K562 (cell line): ENCODE measurements at regions not wholly inside any gene's neighbourhood (a gene's known extent, or its start where the extent isn't known, plus 50 kb on each side); places are given as distances from the start of the nearest gene placed in this dataset.

ENCODE experiments used
- ATAC-seq: fragments of 200-7000 bp; cut with Tn5 transposase; 3 replicates; pipeline ENCODE4 v1.9.1; 2020; ENCODE audit warnings: moderate library complexity
- BruUV-seq: library from RNA; stranded (reverse); fragments of 400-500 nt; replicated peaks from 2 replicates; lab custom pipeline; 2021; lab: Mats Ljungman, UMichigan
- CTCF ChIA-PET: fragments of 300-600 bp; formaldehyde crosslinking; extraction: SDS; loops from one replicate; lab custom pipeline; 2021; ENCODE audit warnings: low intra/inter-chr PET ratio; lab: Yijun Ruan, JAX
- POLR2A ChIA-PET: fragments of 300-600, 350-650 bp; sonication (Branson Sonifier 250); formaldehyde crosslinking; extraction: SDS; loops from one replicate; lab custom pipeline; 2021; ENCODE audit warnings: antibody characterized with exemption, inconsistent platforms; lab: Yijun Ruan, JAX
- DNase-seq, 4 experiments: peaks; one replicate each; pipeline versions ENCODE4 v3.0.0 to v3.0.0-alpha.2; 2011 to 2018; ENCODE audit warnings: low spot score in 3 of 4, mixed read lengths in 3 of 4; ENCODE audit errors: extremely low read depth in 1 of 4
- FAIRE-seq: peaks from 2 replicates; lab custom pipeline; 2011; peaks lifted over from hg19 to GRCh38; lab: Jason Lieb, UNC
- H2AFZ ChIP-seq: 2 replicates; pipeline ENCODE4 v1.6.0; 2011; ENCODE audit warnings: low read depth, low read length, control low read depth, inconsistent platforms
- H3K27ac ChIP-seq: fragments of 200-600 bp; 3 replicates; pipeline ENCODE4 v1.8.0; 2011; ENCODE audit warnings: low read depth, mild to moderate bottlenecking, control low read depth, inconsistent platforms, low read length, moderate library complexity, mixed read lengths; ENCODE audit errors: extremely low read depth
- H3K27me3 ChIP-seq, 2 experiments: fragments of 300-600 bp in 1 of 2; 2 replicates in 1 of 2; 3 replicates in 1 of 2; pipeline versions ENCODE4 v1.6.0 to v1.8.0; 2011; ENCODE audit warnings: inconsistent platforms in 2 of 2, low read length in 2 of 2, mild to moderate bottlenecking in 1 of 2, mixed read lengths in 1 of 2, moderate library complexity in 1 of 2; ENCODE audit not compliant: control insufficient read depth in 2 of 2, insufficient read depth in 2 of 2
- H3K36me3 ChIP-seq: fragments of 300-600 bp; 3 replicates; pipeline ENCODE4 v1.8.0; 2011; ENCODE audit warnings: mild to moderate bottlenecking, low read length, inconsistent platforms; ENCODE audit not compliant: control insufficient read depth, insufficient read depth
- H3K4me1 ChIP-seq, 2 experiments: fragments of 200-600 bp in 1 of 2; replicated peaks in 1 of 2; 2 replicates in 1 of 2; 3 replicates in 1 of 2; pipeline versions ENCODE4 v1.5.1 to v1.8.0; 2011; ENCODE audit warnings: inconsistent platforms in 2 of 2, low read length in 2 of 2, mild to moderate bottlenecking in 1 of 2, mixed read lengths in 1 of 2, moderate library complexity in 1 of 2; ENCODE audit not compliant: control insufficient read depth in 2 of 2, insufficient read depth in 2 of 2
- H3K4me2 ChIP-seq: 2 replicates; pipeline ENCODE4 v1.6.1; 2011; ENCODE audit warnings: low read length, control low read depth, inconsistent platforms, mixed read lengths; ENCODE audit not compliant: insufficient read depth
- H3K4me3 ChIP-seq: fragments of 200-600 bp; sonication (generic), shearing (Covaris generic); 2 replicates; pipeline ENCODE4 v1.5.1; 2016; ENCODE audit warnings: control low read depth, inconsistent platforms
- H3K79me2 ChIP-seq: fragments of 200-600 bp; 3 replicates; pipeline ENCODE4 v1.8.0; 2011; ENCODE audit warnings: low read length, inconsistent platforms; ENCODE audit not compliant: control insufficient read depth, insufficient read depth
- H3K9ac ChIP-seq, 2 experiments: 2 replicates each; pipeline versions ENCODE4 v1.6.0 to v1.6.1; 2011; ENCODE audit warnings: low read depth in 2 of 2, low read length in 2 of 2, control low read depth in 1 of 2, inconsistent platforms in 1 of 2, mild to moderate bottlenecking in 1 of 2, mixed read lengths in 1 of 2; ENCODE audit not compliant: insufficient read depth in 1 of 2
- H3K9me1 ChIP-seq: one replicate; pipeline ENCODE4 v1.6.0; 2011; ENCODE audit warnings: inconsistent platforms, mild to moderate bottlenecking, low read length, moderate library complexity; ENCODE audit not compliant: control insufficient read depth, insufficient read depth
- H3K9me3 ChIP-seq: replicated peaks from 2 replicates; pipeline ENCODE4 v1.5.1; 2011; ENCODE audit warnings: low read depth, low read length, inconsistent platforms; ENCODE audit not compliant: control insufficient read depth, insufficient read depth
- H4K20me1 ChIP-seq: replicated peaks from 2 replicates; pipeline ENCODE4 v1.6.1; 2011; ENCODE audit warnings: low read length, inconsistent platforms, mixed read lengths; ENCODE audit not compliant: control insufficient read depth, insufficient read depth
- ELF1 ChIP-seq: fragments of 200-800 bp; sonication (Bioruptor generic); IDR thresholded peaks from 2 replicates; pipeline ENCODE4 v1.6.1; 2016; ENCODE audit warnings: missing genetic modification characterization, missing compliant biosample characterization
- GABPB1 ChIP-seq: sonication (generic); formaldehyde crosslinking; IDR thresholded peaks from 2 replicates; pipeline ENCODE4 v1.8.0; 2022; ENCODE audit warnings: mild to moderate bottlenecking, missing genetic modification reagents
- MCM3 ChIP-seq: fragments of 450-650 bp; IDR thresholded peaks from 2 replicates; pipeline ENCODE4 v1.6.1; 2016
- NEUROD1 ChIP-seq: fragments of 150-350 bp; IDR thresholded peaks from 2 replicates; pipeline ENCODE4 v1.6.1; 2014; ENCODE audit warnings: borderline replicate concordance, low read length, low read depth; ENCODE audit not compliant: partially characterized antibody
- SRF ChIP-seq, 2 experiments: fragments of 250-450, 450-650 bp in 1 of 2; sonication (Bioruptor Pico) in 1 of 2; sonication (generic) in 1 of 2; formaldehyde crosslinking; IDR thresholded peaks; 2 replicates each; pipeline versions ENCODE4 v1.5.0 to v1.5.1; 2020 to 2022; ENCODE audit warnings: mild to moderate bottlenecking in 1 of 2, missing genetic modification reagents in 1 of 2
- ZC3H8 ChIP-seq: fragments of 450-650 bp; IDR thresholded peaks from 2 replicates; pipeline ENCODE4 v1.6.1; 2017
- ZKSCAN1 ChIP-seq: fragments of 150-350 bp; IDR thresholded peaks from 2 replicates; pipeline ENCODE4 v1.6.1; 2016; ENCODE audit warnings: low read depth, low read length
- ZNF347 ChIP-seq: fragments of 450-650 bp; formaldehyde crosslinking; IDR thresholded peaks from 2 replicates; pipeline ENCODE4 v1.4.0; 2020; ENCODE audit warnings: low read depth, mild to moderate bottlenecking, moderate library complexity
- ZNF644 ChIP-seq: fragments of 200-800 bp; sonication (Bioruptor generic); IDR thresholded peaks from 2 replicates; pipeline ENCODE4 v1.6.1; 2016; ENCODE audit warnings: low read depth, missing genetic modification characterization, missing compliant biosample characterization
- whole genome bisulfite sequencing: fragments of 100-300 bp; shearing (Covaris generic); methylation state at CpG from one replicate; pipeline ENCODE4 v1.1.6; 2016; ENCODE audit warnings: low coverage, mixed read lengths; ENCODE audit not compliant: insufficient coverage; ENCODE audit errors: missing lambda C conversion rate; 5-methylcytosine and 5-hydroxymethylcytosine counted together
- in situ Hi-C: fragments of 300-500 bp; cut with MboI; formaldehyde crosslinking; loops from 4 replicates; pipeline ENCODE4 v1.15.0; 2018; ENCODE audit warnings: inconsistent platforms, mixed read lengths
- intact Hi-C: fragments of 100-400 bp; cut with micrococcal nuclease; formaldehyde crosslinking; loops from 2 replicates; pipeline ENCODE4 v1.14.2; 2022
- TF ChIP-seq, protein P1 (sequence below): sonication (generic); formaldehyde crosslinking; IDR thresholded peaks from 2 replicates; pipeline ENCODE4 v1.8.0; 2022; ENCODE audit warnings: missing genetic modification reagents, mild to moderate bottlenecking, borderline replicate concordance
- TF ChIP-seq, protein P2 (sequence below), 2 experiments: fragments of 200-800 bp in 1 of 2; sonication (Bioruptor generic) in 1 of 2; sonication (generic) in 1 of 2; formaldehyde crosslinking in 1 of 2; IDR thresholded peaks in 1 of 2; conservative IDR thresholded peaks in 1 of 2; 2 replicates each; pipeline versions ENCODE4 v1.5.0 to v1.6.1; 2016 to 2020; ENCODE audit warnings: missing compliant biosample characterization in 1 of 2, missing genetic modification characterization in 1 of 2, missing genetic modification reagents in 1 of 2
- TF ChIP-seq, protein P3 (sequence below), 3 experiments: fragments of 200-800 bp in 1 of 3; sonication (Bioruptor generic) in 1 of 3; sonication (generic) in 1 of 3; formaldehyde crosslinking in 1 of 3; IDR thresholded peaks; 2 replicates each; pipeline versions ENCODE4 v1.6.1 to v1.8.0; 2016 to 2022; ENCODE audit warnings: mild to moderate bottlenecking in 2 of 3, missing compliant biosample characterization in 2 of 3, missing genetic modification characterization in 2 of 3, missing genetic modification reagents in 1 of 3

DNA sequence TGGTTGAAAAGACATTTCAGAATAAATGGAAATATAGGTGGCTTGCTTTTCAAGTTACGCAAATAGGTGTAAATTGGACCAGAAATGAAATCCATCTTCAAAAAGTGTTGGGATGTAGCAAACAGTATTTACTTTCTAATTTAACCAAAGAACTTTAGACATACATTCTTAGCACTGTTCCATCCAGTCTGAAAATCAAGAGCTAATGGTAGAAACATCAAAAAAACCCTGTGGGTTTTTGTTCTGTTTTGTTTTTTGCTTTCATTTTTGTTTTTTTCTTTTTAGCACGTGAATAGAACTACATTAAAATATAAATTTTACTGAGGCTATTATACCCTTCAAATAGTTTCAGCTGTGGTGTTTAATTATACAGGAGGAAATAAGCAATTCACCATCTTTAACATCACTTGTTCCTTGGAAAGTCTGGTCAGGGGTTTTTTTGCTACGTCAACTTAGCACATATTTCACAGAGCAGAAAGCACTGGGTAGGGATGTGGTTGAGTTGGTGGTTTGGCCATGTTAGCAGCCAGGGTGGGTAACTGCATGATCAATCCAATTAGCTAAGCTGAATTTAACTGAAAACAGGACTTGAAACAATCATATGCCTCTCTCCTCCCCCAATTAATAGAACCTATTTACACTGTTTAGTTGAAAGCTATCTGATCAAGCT lies 275.4 kb upstream of the PFKP start (continued):
- TF ChIP-seq, protein P1, sequence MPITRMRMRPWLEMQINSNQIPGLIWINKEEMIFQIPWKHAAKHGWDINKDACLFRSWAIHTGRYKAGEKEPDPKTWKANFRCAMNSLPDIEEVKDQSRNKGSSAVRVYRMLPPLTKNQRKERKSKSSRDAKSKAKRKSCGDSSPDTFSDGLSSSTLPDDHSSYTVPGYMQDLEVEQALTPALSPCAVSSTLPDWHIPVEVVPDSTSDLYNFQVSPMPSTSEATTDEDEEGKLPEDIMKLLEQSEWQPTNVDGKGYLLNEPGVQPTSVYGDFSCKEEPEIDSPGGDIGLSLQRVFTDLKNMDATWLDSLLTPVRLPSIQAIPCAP (CRISPR knock-in tag), result no peak
- TF ChIP-seq SRF (CRISPR knock-in tag; IDR thresholded peaks at IDR 0.05) (no peak), MCM3 (no peak), ELF1 (tag) (no peak), GABPB1 (no peak)
- TF ChIP-seq, all 486 proteins: peak for 0

DNA sequence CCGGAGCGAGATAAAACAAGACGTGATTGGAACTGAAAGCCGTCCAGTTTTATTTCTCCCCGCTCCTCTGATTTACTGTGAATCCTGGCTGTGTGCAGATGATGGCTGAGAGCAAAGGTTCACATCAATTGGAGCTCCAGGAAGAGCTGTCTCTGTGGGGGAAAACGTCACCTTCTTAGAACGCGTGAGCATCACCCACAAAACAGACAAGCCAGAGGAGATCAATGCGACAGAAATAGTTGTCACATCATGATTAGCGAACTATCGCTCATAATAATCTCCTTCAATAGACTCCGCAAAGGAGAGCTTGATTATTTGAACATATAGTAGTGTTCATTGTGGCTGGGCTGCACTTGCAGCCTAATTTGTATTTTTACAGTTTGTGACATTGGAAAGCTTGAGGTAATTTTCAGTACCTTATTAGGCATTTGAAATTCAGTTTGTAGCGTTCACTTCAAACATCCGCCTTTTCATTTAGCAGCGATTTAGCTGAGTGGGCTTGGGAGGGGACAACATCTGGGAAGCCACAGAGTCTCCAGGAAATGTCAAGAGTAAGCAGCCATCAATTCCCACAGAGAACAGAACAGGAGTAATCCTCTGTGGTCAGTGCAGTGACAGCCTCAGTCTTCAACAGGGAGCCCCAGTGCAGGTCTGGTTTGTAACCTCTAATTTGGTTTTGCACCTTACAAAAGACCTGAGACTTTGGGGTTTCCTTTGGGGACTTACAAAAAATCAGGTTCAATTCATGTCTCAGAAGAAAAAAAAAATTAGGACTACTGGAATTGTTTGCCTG lies 276.8 kb upstream of the PFKP start:
- Histone ChIP-seq H4K20me1 (no peaks in the 10 kb centered on the region), H3K27ac (no peak overlapping the region), H3K9me1 (no peaks in the 10 kb centered on the region)
- FAIRE-seq, result no peak
- TF ChIP-seq ZC3H8 (no peak), ZNF347 (CRISPR knock-in tag) (no peak), NEUROD1 (no peak), ZNF644 (no peak), ZKSCAN1 (no peak)
- TF ChIP-seq, protein P2, sequence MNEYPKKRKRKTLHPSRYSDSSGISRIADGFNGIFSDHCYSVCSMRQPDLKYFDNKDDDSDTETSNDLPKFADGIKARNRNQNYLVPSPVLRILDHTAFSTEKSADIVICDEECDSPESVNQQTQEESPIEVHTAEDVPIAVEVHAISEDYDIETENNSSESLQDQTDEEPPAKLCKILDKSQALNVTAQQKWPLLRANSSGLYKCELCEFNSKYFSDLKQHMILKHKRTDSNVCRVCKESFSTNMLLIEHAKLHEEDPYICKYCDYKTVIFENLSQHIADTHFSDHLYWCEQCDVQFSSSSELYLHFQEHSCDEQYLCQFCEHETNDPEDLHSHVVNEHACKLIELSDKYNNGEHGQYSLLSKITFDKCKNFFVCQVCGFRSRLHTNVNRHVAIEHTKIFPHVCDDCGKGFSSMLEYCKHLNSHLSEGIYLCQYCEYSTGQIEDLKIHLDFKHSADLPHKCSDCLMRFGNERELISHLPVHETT (CRISPR knock-in tag; conservative IDR thresholded peaks at IDR 0.05 in 1 of 2, IDR thresholded peaks at IDR 0.05 in 1 of 2), result no peak
- TF ChIP-seq, protein P3, sequence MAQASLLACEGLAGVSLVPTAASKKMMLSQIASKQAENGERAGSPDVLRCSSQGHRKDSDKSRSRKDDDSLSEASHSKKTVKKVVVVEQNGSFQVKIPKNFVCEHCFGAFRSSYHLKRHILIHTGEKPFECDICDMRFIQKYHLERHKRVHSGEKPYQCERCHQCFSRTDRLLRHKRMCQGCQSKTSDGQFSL (CRISPR knock-in tag; IDR thresholded peaks at IDR 0.05), result no peak
- TF ChIP-seq, protein P3 (tag; IDR thresholded peaks at IDR 0.05), result no peak
- TF ChIP-seq, all 486 proteins: peak for 0
- no peaks in the 10 kb centered on the region for H3K9me3 ChIP-seq
- no peaks in the 10 kb centered on the region for H3K36me3 ChIP-seq
- ATAC-seq (no peak), DNase-seq (no peak)
- H3K4me3 ChIP-seq, result no peak overlapping the region
- no TSS peak for BruUV-seq
- H3K4me1 ChIP-seq, result no peaks in the 10 kb centered on the region
- H3K79me2 ChIP-seq, result no peaks in the 10 kb centered on the region
- in situ Hi-C loops (no loop called here), intact Hi-C loops (no loop called here)
- H3K27me3 ChIP-seq, result no peaks in the 10 kb centered on the region; a peak in 2 of 5 replicates
- POLR2A ChIA-PET, result no interaction called here
- H2AFZ ChIP-seq, result no peak overlapping the region
- CTCF ChIA-PET, result interaction anchor here (0.5 to 0.6 kb wide), 2 partner anchors 20 to 481 kb away, joined by 3 read pairs; no protein-coding TSS in a partner anchor
- under 1% methylated on average over 15 of the region's 15 CpGs for WGBS
- H3K4me2 ChIP-seq, result no peak overlapping the region
- H3K9ac ChIP-seq, result no peak overlapping the region
